ENCODE measurements at regions not wholly inside any gene's neighbourhood (a gene's known extent, or its start where the extent isn't known, plus 50 kb on each side); places are given as distances from the start of the nearest gene placed in this dataset.

DNA sequence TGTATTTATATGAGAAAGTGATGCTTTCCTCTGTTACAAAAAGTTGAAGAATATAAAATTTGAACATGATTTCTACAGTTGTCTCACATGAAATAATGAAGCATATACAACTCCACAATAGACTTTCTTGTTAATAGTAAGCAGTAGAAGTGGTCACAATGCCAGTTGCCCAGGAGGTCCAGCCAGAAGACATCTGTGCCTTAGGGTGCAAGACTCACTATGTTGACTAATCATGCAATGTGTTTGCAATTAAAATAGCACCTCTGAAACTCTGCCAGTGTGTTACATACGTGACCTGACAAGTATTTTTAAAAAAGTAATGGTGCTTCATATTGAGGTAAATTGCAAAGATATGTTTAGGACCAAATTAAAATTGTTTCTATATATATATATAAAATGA is 547.2 kb downstream of the ETV1 start:
- no peak overlapping the region for H3K4me3 ChIP-seq (ENCODE audit: low read length)
- TF ChIP-seq, protein P1, sequence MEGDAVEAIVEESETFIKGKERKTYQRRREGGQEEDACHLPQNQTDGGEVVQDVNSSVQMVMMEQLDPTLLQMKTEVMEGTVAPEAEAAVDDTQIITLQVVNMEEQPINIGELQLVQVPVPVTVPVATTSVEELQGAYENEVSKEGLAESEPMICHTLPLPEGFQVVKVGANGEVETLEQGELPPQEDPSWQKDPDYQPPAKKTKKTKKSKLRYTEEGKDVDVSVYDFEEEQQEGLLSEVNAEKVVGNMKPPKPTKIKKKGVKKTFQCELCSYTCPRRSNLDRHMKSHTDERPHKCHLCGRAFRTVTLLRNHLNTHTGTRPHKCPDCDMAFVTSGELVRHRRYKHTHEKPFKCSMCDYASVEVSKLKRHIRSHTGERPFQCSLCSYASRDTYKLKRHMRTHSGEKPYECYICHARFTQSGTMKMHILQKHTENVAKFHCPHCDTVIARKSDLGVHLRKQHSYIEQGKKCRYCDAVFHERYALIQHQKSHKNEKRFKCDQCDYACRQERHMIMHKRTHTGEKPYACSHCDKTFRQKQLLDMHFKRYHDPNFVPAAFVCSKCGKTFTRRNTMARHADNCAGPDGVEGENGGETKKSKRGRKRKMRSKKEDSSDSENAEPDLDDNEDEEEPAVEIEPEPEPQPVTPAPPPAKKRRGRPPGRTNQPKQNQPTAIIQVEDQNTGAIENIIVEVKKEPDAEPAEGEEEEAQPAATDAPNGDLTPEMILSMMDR (conservative IDR thresholded peaks at IDR 0.05; ENCODE audit: low read length), result no peak
- peak; percentile 4 for DNase-seq (ENCODE audit: low read depth)

DNA sequence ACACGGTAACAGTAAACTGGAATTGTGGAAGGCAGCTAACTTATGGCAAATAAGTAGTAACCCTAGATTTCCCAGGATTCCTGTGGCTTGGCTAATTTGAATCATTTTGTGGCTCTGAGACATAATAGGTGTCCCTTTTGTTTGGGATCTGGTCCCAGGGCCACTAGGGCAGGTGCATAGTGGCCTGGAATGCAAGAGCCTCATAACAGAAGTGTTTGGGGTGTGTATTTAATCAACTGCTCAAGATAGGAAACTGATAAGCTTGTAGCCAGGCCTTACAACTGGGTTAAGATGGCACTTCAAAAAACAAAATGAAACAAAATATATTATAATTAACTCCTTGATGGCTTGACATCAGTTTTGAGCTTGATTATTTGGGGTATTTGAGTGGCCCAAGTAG is 541.8 kb downstream of the ETV1 start:
- TF ChIP-seq, protein P1 (conservative IDR thresholded peaks at IDR 0.05; ENCODE audit: low read length), result no peak
- H3K4me3 ChIP-seq (ENCODE audit: low read length), result no peak overlapping the region
- no peak for DNase-seq (ENCODE audit: low read depth)

DNA sequence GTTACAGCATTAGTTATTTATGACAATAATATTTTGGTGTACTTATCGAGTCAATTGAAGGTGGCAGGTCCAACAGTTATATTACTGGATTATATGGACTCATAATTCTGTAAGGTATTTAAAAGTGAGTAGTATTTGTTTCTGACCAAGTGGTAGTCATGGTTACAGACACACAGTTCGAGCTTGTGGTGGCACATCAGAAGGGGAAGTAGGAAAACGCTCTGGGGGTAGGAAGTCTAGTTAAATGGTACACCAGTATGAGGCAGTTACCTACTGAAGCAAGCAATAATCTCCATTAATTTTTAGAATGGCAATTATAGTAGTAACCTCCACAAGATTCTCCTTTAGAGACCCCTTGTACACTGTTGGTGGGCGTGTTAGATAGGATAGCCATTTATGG is 541.2 kb downstream of the ETV1 start:
- no peak for DNase-seq (ENCODE audit: low read depth)
- H3K4me3 ChIP-seq (ENCODE audit: low read length), result no peak overlapping the region
- TF ChIP-seq, protein P1 (conservative IDR thresholded peaks at IDR 0.05; ENCODE audit: low read length), result no peak

DNA sequence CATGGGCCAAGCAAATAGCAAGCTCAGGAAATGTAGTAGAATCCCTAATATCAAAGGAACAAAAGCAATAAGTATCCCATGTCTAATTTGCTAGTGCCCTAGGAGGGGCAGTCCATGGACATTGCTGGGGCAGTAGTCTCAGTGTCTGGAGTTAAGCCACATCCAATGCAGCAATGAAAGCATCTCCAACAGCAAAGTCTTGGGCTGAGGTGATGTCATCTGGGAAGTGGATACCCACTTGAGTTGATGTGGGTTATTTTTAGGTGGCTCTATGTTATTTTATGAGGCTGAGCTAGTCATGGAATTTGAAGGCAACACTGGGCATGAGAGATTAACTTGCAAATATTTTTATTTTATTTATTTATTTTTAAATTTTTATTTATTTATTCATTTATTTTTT is 540.0 kb downstream of the ETV1 start:
- TF ChIP-seq, protein P1 (conservative IDR thresholded peaks at IDR 0.05; ENCODE audit: low read length), result no peak
- no peak for DNase-seq (ENCODE audit: low read depth)
- no peak overlapping the region for H3K4me3 ChIP-seq (ENCODE audit: low read length)

DNA sequence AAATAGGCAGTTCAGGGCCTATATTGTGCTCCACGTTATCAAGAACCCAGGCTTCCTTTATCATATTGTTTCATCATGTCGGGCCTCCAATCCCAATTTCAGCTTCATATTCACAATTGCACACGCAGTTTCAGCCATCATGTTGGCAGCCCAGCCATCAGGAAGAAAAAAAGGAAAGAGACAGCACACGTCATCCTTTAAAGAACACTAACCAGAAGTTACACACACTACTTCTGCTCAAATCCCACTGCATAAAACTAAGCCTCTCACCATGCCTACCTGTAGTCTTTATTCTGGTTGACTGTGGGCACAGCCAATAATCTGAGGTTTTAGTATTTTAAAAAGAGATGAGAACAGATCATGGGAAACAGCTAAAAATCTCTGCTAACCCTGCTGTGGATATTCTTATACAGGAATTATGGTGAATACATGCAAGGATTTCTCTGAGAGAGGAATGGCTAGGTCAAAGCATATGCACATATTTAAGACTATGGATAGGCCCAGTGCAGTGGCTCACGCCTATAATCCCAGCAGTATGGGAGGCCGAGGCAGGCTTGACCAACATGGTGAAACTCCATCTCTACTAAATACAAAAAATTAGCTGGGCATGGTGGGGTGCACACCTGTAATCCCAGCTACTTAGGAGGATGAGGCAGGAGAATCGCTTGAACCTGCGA is 534.4 kb downstream of the ETV1 start:
- no peak overlapping the region for H3K4me3 ChIP-seq (ENCODE audit: low read length)
- TF ChIP-seq, protein P1 (conservative IDR thresholded peaks at IDR 0.05; ENCODE audit: low read length), result no peak
- DNase-seq (ENCODE audit: low read depth), result no peak

DNA sequence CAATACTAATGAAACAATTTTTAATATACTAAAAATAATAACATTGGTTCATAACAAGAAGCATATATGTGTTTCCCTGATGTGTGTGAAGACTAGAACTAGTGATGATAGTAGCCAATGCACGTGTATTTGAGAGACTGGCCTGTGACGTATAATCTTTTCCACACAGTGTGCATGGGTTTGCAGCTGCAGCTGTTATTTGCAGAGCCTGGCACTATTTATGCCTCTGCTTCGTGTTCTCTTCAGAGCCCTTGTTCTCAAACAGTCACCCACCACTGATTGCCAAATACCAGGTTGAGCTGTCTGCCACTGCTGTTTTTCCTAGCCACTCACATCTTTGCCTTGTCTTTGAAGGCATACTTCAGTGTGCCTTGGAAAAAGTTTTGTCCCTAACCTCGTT is 531.7 kb downstream of the ETV1 start:
- H3K4me3 ChIP-seq (ENCODE audit: low read length), result no peak overlapping the region
- DNase-seq (ENCODE audit: low read depth), result no peak
- TF ChIP-seq, protein P1 (conservative IDR thresholded peaks at IDR 0.05; ENCODE audit: low read length), result no peak

DNA sequence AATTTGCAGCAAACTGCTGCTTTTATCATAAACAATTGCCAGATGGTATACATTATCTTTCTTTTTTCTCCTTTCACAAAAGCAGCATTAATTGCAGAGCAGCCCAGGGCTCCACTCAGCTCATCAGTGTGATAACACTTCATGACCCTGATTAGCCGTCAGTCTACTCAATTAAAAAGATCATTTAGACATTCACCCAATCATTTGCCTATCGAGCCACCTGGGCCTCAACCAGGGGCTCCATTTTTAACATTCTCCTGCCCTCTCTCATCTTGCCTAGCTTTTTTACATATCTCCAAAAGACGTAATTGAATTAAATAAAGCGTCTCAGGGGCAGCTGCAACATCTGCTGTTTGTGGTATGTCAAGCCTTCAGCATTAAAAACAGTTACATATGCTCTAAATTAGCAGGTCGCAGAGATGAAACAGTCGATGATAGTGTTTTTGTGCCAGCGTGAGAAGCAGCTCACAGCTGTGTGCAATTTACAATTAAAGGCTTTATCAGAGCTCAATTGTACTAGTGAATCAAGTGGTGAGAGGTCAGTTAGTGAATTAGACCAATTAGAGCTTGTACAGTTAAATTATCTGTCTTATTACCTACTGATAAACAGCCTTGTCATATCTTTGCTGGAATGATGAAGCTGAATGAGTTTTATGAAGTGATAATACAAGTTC is 522.5 kb downstream of the ETV1 start:
- H3K4me3 ChIP-seq (ENCODE audit: low read length), result no peak overlapping the region
- peak; percentile 4 for DNase-seq (ENCODE audit: low read depth)
- TF ChIP-seq, protein P1 (conservative IDR thresholded peaks at IDR 0.05; ENCODE audit: low read length), result no peak

Data from AG10803 (cell line).